BLaER1 (cell line): ENCODE measurements at regions not wholly inside any gene's neighbourhood (a gene's known extent, or its start where the extent isn't known, plus 50 kb on each side); places are given as distances from the start of the nearest gene placed in this dataset.

Experiments used
- H3K27ac ChIP-seq: shearing (Covaris generic); formaldehyde crosslinking; 2 replicates; pipeline ENCODE4 v1.8.1; 2022
- H3K27me3 ChIP-seq: shearing (Covaris generic); formaldehyde crosslinking; 2 replicates; pipeline ENCODE4 v1.8.1; 2022
- H3K36me3 ChIP-seq: shearing (Covaris generic); formaldehyde crosslinking; 2 replicates; pipeline ENCODE4 v1.8.1; 2022
- H3K4me1 ChIP-seq: shearing (Covaris generic); formaldehyde crosslinking; 2 replicates; pipeline ENCODE4 v1.8.1; 2022
- H3K4me2 ChIP-seq: shearing (Covaris generic); formaldehyde crosslinking; 2 replicates; pipeline ENCODE4 v1.8.1; 2022
- H3K4me3 ChIP-seq: shearing (Covaris generic); formaldehyde crosslinking; 2 replicates; pipeline ENCODE4 v1.8.1; 2022
- H3K9ac ChIP-seq: shearing (Covaris generic); formaldehyde crosslinking; 2 replicates; pipeline ENCODE4 v1.8.1; 2022
- H3K9me3 ChIP-seq: shearing (Covaris generic); formaldehyde crosslinking; 2 replicates; pipeline ENCODE4 v1.8.1; 2022
- H4K20me1 ChIP-seq: shearing (Covaris generic); formaldehyde crosslinking; 2 replicates; pipeline ENCODE4 v1.8.1; 2022
- Cebpa-rat ChIP-seq: shearing (Covaris generic); IDR thresholded peaks from 2 replicates; pipeline ENCODE4 v1.8.1; 2022

GRCh38 chrX:104316739-104317138, 62.0 kb upstream of the ESX1 start:
- no peaks in the 10 kb centered on the region for H3K36me3 ChIP-seq
- no peak overlapping the region for H3K9ac ChIP-seq
- TF ChIP-seq Cebpa-rat: no peak
- H3K4me3 ChIP-seq: no peak overlapping the region
- no peaks in the 10 kb centered on the region for H3K9me3 ChIP-seq
- no peak overlapping the region for H3K4me2 ChIP-seq
- no peak overlapping the region for H3K27ac ChIP-seq
- no peaks in the 10 kb centered on the region for H4K20me1 ChIP-seq
- no peaks in the 10 kb centered on the region for H3K27me3 ChIP-seq
- no peaks in the 10 kb centered on the region for H3K4me1 ChIP-seq

- Histone ChIP-seq H3K4me2 (no peak overlapping the region), H3K9ac (no peak overlapping the region), H3K27me3 (no peaks in the 10 kb centered on the region), H3K36me3 (no peaks in the 10 kb centered on the region), H3K4me3 (no peak overlapping the region), H3K9me3 (no peaks in the 10 kb centered on the region), H3K4me1 (peaks cover 6% of the 10 kb centered on the region), H4K20me1 (no peaks in the 10 kb centered on the region), H3K27ac (no peak overlapping the region)
- no peak for TF ChIP-seq Cebpa-rat
These were observed 60.8 kb upstream of the ESX1 start for GRCh38 chrX:104315555-104315954.

GRCh38 chrX:104310657-104311254, 56.0 kb upstream of the ESX1 start:
- H3K4me2 ChIP-seq: no peak overlapping the region
- no peak overlapping the region for H3K27ac ChIP-seq
- no peaks in the 10 kb centered on the region for H3K27me3 ChIP-seq
- H3K4me1 ChIP-seq: peaks cover 10% of the 10 kb centered on the region
- TF ChIP-seq Cebpa-rat: no peak
- H3K36me3 ChIP-seq: no peaks in the 10 kb centered on the region
- H3K9ac ChIP-seq: no peak overlapping the region
- H4K20me1 ChIP-seq: no peaks in the 10 kb centered on the region
- H3K9me3 ChIP-seq: no peaks in the 10 kb centered on the region
- no peak overlapping the region for H3K4me3 ChIP-seq

- Histone ChIP-seq H3K4me1 (peaks cover 10% of the 10 kb centered on the region), H3K9me3 (no peaks in the 10 kb centered on the region), H4K20me1 (no peaks in the 10 kb centered on the region), H3K4me2 (no peak overlapping the region), H3K9ac (no peak overlapping the region), H3K27ac (no peak overlapping the region), H3K36me3 (no peaks in the 10 kb centered on the region), H3K4me3 (no peak overlapping the region), H3K27me3 (no peaks in the 10 kb centered on the region)
- no peak for TF ChIP-seq Cebpa-rat
These were observed 55.4 kb upstream of the ESX1 start for GRCh38 chrX:104310090-104310489.

- H3K9ac ChIP-seq: no peak overlapping the region
- TF ChIP-seq Cebpa-rat: no peak
- H3K36me3 ChIP-seq: no peaks in the 10 kb centered on the region
- H3K27me3 ChIP-seq: no peaks in the 10 kb centered on the region
- H3K9me3 ChIP-seq: no peaks in the 10 kb centered on the region
- no peak overlapping the region for H3K4me2 ChIP-seq
- H3K27ac ChIP-seq: no peak overlapping the region
- peaks cover 10% of the 10 kb centered on the region for H3K4me1 ChIP-seq
- no peaks in the 10 kb centered on the region for H4K20me1 ChIP-seq
- H3K4me3 ChIP-seq: no peak overlapping the region
These were observed 54.4 kb upstream of the ESX1 start for GRCh38 chrX:104309169-104309568.

- Histone ChIP-seq H3K4me1 (peaks cover 10% of the 10 kb centered on the region), H4K20me1 (no peaks in the 10 kb centered on the region), H3K4me3 (no peak overlapping the region), H3K27ac (no peak overlapping the region), H3K9ac (no peak overlapping the region), H3K9me3 (no peaks in the 10 kb centered on the region), H3K4me2 (no peak overlapping the region), H3K27me3 (no peaks in the 10 kb centered on the region), H3K36me3 (no peaks in the 10 kb centered on the region)
- TF ChIP-seq Cebpa-rat: no peak
These were observed 52.6 kb upstream of the ESX1 start for GRCh38 chrX:104307341-104307740.

GRCh38 chrX:104306180-104306579, 51.4 kb upstream of the ESX1 start:
- Histone ChIP-seq H3K36me3 (no peaks in the 10 kb centered on the region), H4K20me1 (no peaks in the 10 kb centered on the region), H3K4me1 (peaks cover 10% of the 10 kb centered on the region), H3K9ac (no peak overlapping the region), H3K4me2 (no peak overlapping the region), H3K27ac (no peak overlapping the region), H3K27me3 (no peaks in the 10 kb centered on the region), H3K4me3 (no peak overlapping the region), H3K9me3 (no peaks in the 10 kb centered on the region)
- no peak for TF ChIP-seq Cebpa-rat
